Tibial nerve (tissue), 3 donors: ENCODE measurements at regions not wholly inside any gene's neighbourhood (a gene's known extent, or its start where the extent isn't known, plus 50 kb on each side); places are given as distances from the start of the nearest gene placed in this dataset.

ENCODE experiments used
- CTCF ChIP-seq, 5 experiments: fragments of 200-600 bp in 3 of 5; fragments of 450-650 bp in 2 of 5; sonication (generic) in 3 of 5; IDR thresholded peaks; one replicate each; pipeline ENCODE4 v1.5.1; 2016 to 2019; ENCODE audit warnings: antibody characterized with exemption in 5 of 5, mild to moderate bottlenecking in 3 of 5, moderate library complexity in 2 of 5
- POLR2A ChIP-seq, 2 donors: fragments of 450-650 bp; IDR thresholded peaks; one replicate each; pipeline ENCODE4 v1.6.1; 2017; ENCODE audit warnings: antibody characterized with exemption in 2 of 2, mild to moderate bottlenecking in 2 of 2, moderate library complexity in 2 of 2

- TF ChIP-seq CTCF (IDR thresholded peaks at IDR 0.05) (no peak), POLR2A (IDR thresholded peaks at IDR 0.05) (no peak)
Measured at GRCh38 chr1:201690528-201690927, 138.4 kb upstream of the IPO9 start.
